ENCODE measurements at regions not wholly inside any gene's neighbourhood (a gene's known extent, or its start where the extent isn't known, plus 50 kb on each side); places are given as distances from the start of the nearest gene placed in this dataset.
"Not testable (repeated sequence)": the region's sequence is repeated elsewhere in the genome, so short reads cannot be mapped to it uniquely, and the experiment has no call there.

DNA sequence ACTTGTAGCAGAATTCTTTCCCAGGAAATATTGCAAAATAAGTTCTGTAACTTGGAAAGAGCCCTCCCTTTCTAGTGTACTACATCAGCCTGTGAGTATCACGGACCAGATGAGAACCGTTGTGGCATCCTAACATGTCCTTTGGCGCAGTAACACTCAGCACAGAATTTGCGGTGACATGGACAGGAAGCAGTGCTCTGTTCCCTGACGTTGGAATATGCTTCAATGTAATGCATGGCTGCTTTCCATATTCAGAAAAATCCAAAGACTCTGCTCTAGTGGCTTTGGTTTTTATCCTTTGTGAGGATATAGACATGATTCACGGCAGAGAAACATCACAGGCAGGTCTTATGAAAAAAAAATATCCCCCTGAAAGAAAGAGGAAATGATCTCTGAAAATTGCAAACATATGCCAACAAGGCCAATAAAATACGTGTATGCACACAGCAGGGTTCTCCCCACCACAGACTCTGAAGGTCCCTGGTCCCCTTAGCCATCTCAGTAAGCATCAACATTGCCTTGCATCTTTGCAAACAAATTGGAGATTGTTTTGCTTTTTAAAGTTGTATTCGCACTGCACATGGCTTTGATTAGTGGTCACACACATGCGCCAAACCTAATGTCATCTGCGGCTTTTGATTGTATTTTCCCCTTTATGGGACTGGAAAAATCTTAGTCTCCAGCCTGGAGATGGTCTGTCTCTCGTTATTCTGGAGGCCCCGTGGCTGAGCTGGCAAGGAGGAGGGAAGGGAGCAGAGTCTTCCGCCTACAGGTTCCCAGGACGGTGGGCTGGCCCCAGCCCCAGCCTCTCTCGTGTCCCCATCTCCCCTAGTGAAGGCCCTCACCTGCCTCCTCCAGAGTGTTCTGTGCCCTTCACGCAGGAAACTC is 122.9 kb downstream of the COPS8 start:
- Histone ChIP-seq H3K4me3 (no peak overlapping the region), H3K27ac (peak overlapping the region; percentile 14 to 39)
- DNase-seq (ENCODE audit: low spot score), result peak; percentile 71
- TF ChIP-seq, protein P1, sequence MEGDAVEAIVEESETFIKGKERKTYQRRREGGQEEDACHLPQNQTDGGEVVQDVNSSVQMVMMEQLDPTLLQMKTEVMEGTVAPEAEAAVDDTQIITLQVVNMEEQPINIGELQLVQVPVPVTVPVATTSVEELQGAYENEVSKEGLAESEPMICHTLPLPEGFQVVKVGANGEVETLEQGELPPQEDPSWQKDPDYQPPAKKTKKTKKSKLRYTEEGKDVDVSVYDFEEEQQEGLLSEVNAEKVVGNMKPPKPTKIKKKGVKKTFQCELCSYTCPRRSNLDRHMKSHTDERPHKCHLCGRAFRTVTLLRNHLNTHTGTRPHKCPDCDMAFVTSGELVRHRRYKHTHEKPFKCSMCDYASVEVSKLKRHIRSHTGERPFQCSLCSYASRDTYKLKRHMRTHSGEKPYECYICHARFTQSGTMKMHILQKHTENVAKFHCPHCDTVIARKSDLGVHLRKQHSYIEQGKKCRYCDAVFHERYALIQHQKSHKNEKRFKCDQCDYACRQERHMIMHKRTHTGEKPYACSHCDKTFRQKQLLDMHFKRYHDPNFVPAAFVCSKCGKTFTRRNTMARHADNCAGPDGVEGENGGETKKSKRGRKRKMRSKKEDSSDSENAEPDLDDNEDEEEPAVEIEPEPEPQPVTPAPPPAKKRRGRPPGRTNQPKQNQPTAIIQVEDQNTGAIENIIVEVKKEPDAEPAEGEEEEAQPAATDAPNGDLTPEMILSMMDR (IDR thresholded peaks at IDR 0.05), result no peak

DNA sequence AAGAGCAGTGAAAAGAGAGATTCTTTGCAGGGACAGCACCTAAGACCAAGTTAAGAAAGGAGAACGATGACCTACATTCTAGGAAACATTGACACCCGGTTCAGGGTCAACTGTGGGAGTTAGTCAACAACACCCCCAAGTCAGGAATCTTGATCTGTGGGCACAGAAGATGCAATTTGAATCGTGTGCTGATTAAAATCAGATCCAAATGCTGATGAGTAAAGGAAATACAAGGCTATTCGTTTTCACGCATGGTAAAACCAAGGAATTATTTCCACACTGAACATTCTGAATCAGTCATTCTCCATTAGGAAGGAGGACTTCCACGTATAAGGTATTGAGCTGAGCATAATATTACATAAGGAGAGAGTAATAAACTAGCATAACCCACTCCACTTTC is 124.2 kb downstream of the COPS8 start:
- DNase-seq (ENCODE audit: low spot score), result no peak
- Histone ChIP-seq H3K4me3 (no peak overlapping the region), H3K27ac (no peak overlapping the region)
- TF ChIP-seq, protein P1 (IDR thresholded peaks at IDR 0.05), result no peak

DNA sequence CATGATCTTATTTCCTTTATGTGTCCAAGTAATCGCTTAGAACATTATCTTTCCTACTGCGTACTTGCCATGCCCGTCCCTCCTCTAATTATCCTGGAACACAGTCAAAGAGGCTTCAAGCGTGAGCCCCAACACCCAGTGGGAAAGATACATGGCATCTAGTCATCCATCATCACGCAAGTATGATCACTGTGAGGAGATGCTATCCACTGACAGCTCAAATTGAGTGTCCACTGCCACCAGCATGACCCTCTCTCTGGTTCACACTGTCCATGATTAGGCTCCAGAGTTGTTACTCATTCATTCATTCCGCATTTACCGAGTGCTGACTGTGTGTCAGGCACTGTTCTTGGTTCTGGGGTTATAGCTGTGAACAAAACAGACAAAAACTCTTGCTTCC is 124.6 kb downstream of the COPS8 start:
- TF ChIP-seq, protein P1 (IDR thresholded peaks at IDR 0.05), result no peak
- Histone ChIP-seq H3K27ac (no peak overlapping the region), H3K4me3 (no peak overlapping the region)
- DNase-seq (ENCODE audit: low spot score), result peak; percentile 43

DNA sequence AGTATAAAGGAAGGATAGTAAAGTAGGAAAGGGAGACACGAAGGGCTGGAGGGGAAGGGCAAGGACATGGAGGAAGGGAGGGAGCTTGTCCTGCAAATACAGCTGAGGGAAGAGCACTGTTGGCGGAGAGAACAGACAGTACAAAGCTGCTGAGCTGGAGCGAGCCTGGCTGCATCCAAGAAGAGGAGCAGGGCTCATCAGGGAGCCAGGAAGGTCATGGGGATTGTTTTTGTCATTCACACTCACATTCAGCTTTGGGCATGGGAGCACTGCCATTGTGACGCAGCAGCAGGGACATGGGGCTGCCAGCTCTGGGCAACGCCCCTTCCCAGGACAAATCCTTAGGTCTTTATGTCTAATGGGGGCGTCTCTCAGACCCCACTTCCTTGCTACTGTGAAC is 125.1 kb downstream of the COPS8 start:
- Histone ChIP-seq H3K27ac (no peak overlapping the region), H3K4me3 (no peak overlapping the region)
- TF ChIP-seq, protein P1 (IDR thresholded peaks at IDR 0.05), result no peak
- DNase-seq (ENCODE audit: low spot score), result no peak

DNA sequence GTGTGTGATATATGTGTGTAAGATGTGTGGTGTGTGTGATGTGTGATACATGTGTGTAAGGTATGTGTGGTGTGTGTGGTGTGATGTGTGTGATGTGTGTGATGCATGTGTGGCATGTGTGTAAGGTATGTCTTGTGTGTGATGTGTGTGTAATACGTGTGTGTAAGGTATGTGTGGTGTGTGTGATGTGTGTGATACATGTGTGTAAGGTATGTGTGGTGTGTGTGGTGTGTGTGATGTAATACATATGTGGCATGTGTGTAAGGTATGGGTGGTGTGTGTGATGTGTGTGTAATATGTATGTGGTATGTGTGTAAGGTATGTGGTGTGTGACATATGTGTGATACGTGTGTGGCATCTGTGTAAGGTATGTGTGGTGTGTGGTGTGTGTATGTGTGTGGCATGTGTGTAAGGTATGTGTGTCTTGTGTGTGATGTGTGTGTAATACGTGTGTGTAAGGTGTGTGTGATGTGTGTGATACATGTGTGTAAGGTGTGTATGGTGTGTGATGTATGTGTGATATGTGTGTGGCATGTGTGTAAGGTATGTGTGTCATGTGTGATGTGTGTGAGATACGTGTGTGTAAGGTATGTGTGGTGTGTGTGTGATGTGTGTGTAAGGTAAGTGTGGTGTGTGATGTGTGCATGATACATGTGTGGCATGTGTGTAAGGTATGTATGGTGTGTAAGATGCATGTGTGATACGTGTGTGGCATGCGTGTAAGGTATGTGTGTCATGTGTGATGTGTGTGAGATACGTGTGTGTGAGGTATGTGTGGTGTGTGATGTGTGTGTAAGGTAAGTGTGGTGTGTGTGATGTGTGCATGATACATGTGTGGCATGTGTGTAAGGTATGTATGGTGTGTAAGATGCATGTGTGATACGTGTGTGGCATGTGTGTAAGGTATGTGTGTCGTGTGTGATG is 126.9 kb downstream of the COPS8 start:
- DNase-seq (ENCODE audit: low spot score), result not testable (repeated sequence)

DNA sequence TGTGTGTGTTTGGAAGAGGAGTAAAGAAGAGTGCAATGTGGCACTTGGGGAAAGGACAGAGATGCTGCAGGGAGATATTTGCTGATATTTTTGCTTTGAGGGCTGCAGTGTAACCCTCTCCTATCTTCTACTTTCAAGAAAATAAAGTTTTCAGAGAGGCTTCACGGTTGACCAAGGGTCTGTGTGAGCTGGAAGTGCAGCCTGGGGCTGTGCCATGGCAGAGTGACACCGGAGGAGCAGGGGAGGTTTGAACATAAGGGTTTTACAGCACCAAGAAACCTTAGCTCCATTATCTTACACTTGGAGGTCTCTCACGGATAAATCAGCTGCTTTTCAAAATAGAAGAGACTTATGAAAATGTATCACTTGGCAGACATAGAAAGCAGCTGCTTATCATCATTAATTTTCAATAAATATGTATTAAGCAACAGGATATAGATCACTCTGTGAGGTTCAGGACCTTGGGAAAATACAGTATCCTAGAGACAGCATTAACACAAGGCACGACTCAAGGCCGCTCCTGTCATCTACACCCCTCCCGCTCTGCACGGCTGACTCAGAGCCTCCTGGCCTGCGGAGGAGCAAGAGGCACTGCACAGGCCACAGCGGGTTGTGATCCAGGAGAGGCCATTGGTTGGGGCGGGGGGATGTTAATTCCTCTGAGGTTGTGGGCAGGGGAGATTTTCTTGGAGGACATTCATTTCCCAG is 127.8 kb downstream of the COPS8 start:
- Histone ChIP-seq H3K27ac (no peak overlapping the region), H3K4me3 (no peak overlapping the region)
- TF ChIP-seq, protein P1 (IDR thresholded peaks at IDR 0.05), result no peak
- DNase-seq (ENCODE audit: low spot score), result no peak

More for the DNA sequence above, 126.9 kb downstream of the COPS8 start:
- not testable (repeated sequence) for H3K27ac ChIP-seq, H3K4me3 ChIP-seq
